ENCODE measurements at regions not wholly inside any gene's neighbourhood (a gene's known extent, or its start where the extent isn't known, plus 50 kb on each side); places are given as distances from the start of the nearest gene placed in this dataset.

GRCh38 chr2:88913280-88913679 lies 221.8 kb downstream of the RPIA start:
- H3K79me2 ChIP-seq (ENCODE audit: insufficient read depth, low read length) = no peaks in the 10 kb centered on the region

More at GRCh38 chr2:88913280-88913679, 221.8 kb downstream of the RPIA start:
- Histone ChIP-seq H3K56ac (ENCODE audit: insufficient read length, low read depth, low read length) (no peak overlapping the region), H3K14ac (ENCODE audit: insufficient read depth, low read length) (no peak overlapping the region), H3K23ac (ENCODE audit: insufficient read length, low read depth, low read length) (no peak overlapping the region), H2BK12ac (ENCODE audit: insufficient read length, low read depth, low read length) (no peak overlapping the region), H3K9me3 (ENCODE audit: control insufficient read depth, low read depth, low read length) (peaks cover 19% of the 10 kb centered on the region), H4K8ac (replicated peaks; ENCODE audit: insufficient read length, low read depth, low read length) (no peak overlapping the region), H2BK120ac (ENCODE audit: low read depth, low read length, poor library complexity, severe bottlenecking) (no peak overlapping the region), H3K4me1 (ENCODE audit: insufficient read depth, low read length) (no peaks in the 10 kb centered on the region), H2BK15ac (ENCODE audit: low read depth, low read length) (no peak overlapping the region), H3K4me2 (ENCODE audit: insufficient read depth, insufficient read length, low read length) (no peak overlapping the region), H3K27ac (ENCODE audit: insufficient read length, low read depth, low read length) (no peak overlapping the region), H2BK20ac (ENCODE audit: low read depth, low read length, poor library complexity, severe bottlenecking) (no peak overlapping the region), H3K23me2 (ENCODE audit: insufficient read length, low read depth, low read length, poor library complexity, severe bottlenecking) (no peaks in the 10 kb centered on the region), H3T11ph (ENCODE audit: low read length) (no peak overlapping the region), H4K20me1 (ENCODE audit: control insufficient read depth, insufficient read depth, insufficient read length) (no peaks in the 10 kb centered on the region), H3K79me1 (ENCODE audit: insufficient read depth, low read depth, low read length, poor library complexity, severe bottlenecking) (no peaks in the 10 kb centered on the region), H3K18ac (ENCODE audit: insufficient read length, low read depth, low read length) (no peak overlapping the region), H3K27me3 (ENCODE audit: insufficient read depth, low read length) (no peaks in the 10 kb centered on the region), H2AK5ac (ENCODE audit: insufficient read length, low read length) (no peak overlapping the region), H4K91ac (ENCODE audit: insufficient read length, low read depth, low read length) (no peak overlapping the region), H3K9ac (ENCODE audit: extremely low read depth, insufficient read length, low read length) (no peak overlapping the region), H2BK5ac (ENCODE audit: insufficient read length, low read length) (no peak overlapping the region), H3K4ac (ENCODE audit: low read depth, low read length) (no peak overlapping the region), H2AFZ (ENCODE audit: low read length) (no peak overlapping the region), H4K5ac (ENCODE audit: insufficient read length, low read depth, low read length) (no peak overlapping the region)
- H3K27ac Mint-ChIP-seq = no peak overlapping the region
- TF ChIP-seq CTCF (conservative IDR thresholded peaks at IDR 0.05) = no peak
- no peak overlapping the region for H3K4me3 Mint-ChIP-seq
- H3K4me1 Mint-ChIP-seq = no peaks in the 10 kb centered on the region
- peaks cover 0 to 15% (median 0%) of the 10 kb centered on the region in 3 experiments; a peak in 3 of 7 replicates for H3K36me3 Mint-ChIP-seq (ENCODE audit: insufficient read depth in 1 of 3, low read depth in 3 of 3)
- no peak for DNase-seq
- no peaks in the 10 kb centered on the region for H3K27me3 Mint-ChIP-seq (ENCODE audit: low read depth)
- H3K9me3 Mint-ChIP-seq = peaks cover 46 to 88% of the 10 kb centered on the region in 2 experiments
